ENCODE measurements at regions not wholly inside any gene's neighbourhood (a gene's known extent, or its start where the extent isn't known, plus 50 kb on each side); places are given as distances from the start of the nearest gene placed in this dataset.

- TF ChIP-seq CTCF (conservative IDR thresholded peaks at IDR 0.05; ENCODE audit: low read depth, low read length) = no peak
- no peak for TF ChIP-seq EZH2 (IDR thresholded peaks at IDR 0.05; ENCODE audit: low read length, unreplicated experiment)
- TF ChIP-seq EZH2phosphoT487 (IDR thresholded peaks at IDR 0.05; ENCODE audit: borderline replicate concordance, low read length) = no peak
Measured at GRCh38 chr9:108193026-108193710, 662.6 kb downstream of the ACTL7B start.
